HG03520 (cell line): ENCODE measurements at regions not wholly inside any gene's neighbourhood (a gene's known extent, or its start where the extent isn't known, plus 50 kb on each side); places are given as distances from the start of the nearest gene placed in this dataset.

Experiments used
- ATAC-seq: cut with Tn5 transposase; IDR thresholded peaks from one replicate; pipeline ENCODE4 v1.9.1; 2021; ENCODE audit warnings: mild to moderate bottlenecking, moderate library complexity; ENCODE audit not compliant: unreplicated experiment

DNA sequence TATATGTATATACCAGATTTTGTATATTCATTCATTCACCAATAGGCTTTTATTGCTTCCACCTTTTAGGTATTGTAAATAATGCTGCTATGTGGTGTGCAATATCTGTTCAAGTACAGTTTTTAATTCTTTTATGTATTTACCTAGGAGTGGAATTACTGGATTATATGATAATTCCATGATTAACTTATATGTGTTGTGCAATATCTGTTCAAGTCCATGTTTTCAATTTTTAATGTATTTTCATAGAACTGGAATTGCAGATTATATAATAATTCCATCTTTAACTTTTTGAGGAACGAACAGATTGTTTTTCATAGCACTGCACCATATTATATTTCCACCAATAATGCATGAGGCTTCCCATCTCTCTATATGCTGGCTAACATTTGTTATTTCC, 50.6 kb upstream of the L3MBTL4 start:
- no peak for ATAC-seq

DNA sequence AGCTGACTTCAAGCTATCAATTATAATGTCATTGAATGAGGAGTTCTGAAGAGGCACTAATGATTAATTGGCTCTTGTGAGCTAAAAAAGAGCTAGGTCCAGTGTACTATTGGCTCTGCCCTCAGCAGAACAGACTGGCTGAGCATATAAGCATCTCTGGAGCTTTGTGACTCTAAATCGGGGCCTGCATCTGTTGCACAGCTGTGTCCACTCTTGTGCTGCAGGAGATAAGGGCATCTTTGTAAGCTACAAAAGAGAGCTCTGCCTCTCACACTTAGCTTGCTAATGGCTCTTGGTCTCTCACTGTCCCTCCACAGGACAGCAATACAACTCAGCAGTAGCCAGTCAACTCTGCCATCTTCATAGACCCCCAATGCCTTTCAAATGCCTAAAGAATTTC, 61.5 kb upstream of the L3MBTL4 start:
- no peak for ATAC-seq

DNA sequence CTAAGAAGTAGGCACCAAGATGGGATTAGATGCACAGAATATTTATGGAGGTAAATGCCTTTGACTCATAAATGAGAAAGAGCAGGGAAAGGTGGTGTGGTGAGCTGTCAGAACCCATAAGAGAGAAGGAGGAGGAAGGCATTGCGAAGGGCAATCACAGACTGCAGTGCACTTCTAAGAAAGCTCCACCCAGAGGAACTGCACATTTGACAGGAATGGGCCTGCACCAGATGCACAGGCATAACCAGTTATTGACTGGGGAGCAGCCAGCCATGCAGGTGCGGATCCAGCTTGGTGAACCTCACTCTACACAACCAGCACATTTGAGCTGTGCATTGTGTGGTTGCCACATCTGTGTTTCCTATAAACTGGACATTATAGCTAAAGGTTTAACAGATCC, 62.2 kb upstream of the L3MBTL4 start:
- no peak for ATAC-seq

DNA sequence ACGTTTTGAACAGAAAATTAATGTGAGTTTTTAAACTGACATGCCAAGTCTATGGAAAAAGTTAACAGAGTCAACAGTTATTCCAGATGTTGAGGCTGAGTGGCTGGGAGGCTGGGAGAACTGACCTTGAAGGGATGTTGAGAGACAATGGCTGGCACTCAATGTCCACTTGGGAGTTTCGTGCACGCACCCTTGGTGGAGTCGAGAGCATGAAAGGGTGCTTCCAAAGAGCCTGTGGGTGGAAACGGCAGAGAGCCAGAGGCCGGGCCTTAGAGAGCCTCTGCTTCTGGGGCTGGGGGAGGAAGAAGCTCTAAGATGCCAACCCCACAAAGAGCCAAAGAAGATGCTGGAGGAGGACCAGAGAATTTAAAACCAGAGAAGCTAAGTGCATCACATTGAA, 63.4 kb upstream of the L3MBTL4 start:
- ATAC-seq = no peak

DNA sequence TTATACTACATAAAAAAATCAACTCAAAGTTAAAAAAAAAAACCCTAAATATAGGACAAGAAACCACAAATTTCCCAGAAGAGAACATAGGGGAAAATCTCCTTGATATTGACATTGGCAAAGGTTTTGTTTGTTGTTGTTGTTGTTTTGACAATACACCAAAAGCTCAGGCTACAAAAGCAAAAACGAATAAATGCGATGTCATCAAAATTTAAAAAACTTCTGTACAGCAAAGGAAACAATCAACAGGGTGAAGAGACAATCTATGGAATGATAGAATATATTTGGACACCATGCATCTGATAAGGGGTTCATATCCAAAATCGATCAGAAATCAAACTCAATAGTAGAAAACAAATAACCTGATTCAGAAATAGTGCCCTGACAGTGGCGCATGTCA, 65.0 kb upstream of the L3MBTL4 start:
- no peak for ATAC-seq

DNA sequence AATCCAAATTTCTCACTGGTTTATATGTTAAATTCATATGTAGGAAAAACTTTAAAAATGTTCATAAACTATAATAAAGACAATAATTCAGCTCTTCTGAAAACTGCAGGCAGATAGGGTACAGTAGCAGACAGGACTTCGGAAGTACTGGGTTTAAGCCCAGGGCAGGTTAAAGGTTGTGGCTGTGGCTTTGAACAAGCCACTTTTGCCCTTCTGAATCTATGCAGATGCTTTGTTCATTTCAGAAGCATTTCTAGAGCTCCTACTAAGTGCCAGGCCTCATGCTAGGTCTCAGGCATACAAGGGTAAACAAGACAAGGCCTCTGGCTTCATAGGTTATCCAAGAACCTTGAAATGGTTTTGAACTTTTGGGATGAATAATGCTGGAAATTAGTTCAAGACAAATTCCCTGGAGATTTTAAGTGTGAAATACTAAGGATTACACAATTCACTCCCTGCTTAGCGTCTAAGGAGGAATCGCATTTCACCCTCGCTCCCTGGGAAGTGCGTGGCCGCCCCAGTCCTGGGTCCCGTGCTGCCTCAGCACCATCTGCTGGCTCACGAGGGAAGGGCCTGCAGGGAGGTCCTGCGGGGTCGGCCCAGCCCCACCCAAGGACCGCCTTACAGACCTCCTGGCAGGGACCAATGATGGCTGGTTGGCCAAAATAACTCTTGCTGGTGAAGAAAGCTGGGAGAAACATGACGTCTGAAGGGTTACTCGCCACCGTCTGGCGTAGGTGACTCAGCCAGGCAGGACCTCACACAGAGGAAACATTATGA, 67.7 kb upstream of the L3MBTL4 start:
- peak; percentile 61 for ATAC-seq

DNA sequence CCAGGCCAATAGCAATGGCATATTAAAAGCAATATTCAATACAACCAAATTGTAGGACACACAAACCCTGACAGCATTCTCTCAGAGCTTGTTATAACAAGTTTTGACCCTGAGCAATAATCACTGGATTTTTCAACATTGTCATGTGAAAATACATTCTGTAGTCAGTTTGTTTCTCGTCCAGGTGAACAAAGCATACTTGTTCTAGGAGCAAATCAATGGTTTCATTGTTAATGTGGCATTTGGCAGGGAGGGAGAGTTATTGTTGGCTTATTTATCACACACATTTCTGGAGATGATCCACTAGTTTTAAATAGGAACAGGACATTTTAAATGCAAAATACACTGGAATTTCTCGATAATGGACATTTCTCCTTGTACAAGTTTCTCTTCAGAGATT, 69.9 kb upstream of the L3MBTL4 start:
- no peak for ATAC-seq

DNA sequence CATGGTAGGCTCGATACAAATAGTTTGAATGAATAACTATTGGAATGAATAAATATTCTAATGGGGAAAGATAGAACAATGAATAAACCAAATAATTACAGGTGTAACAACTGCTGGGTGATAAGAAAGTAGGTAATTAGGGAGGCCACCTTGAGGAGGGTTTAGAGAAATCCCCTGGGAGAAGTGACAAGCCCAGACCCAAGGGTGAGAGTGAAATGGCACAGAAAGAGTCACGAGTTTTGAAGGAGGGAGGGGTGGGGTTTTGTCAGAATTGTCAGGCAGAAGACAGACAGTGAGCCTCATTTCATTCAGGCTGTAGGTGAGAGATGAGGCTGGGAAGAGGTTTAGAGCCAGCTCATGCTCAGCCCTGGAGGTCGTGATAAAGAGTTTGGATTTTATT, 71.6 kb upstream of the L3MBTL4 start:
- ATAC-seq = no peak

DNA sequence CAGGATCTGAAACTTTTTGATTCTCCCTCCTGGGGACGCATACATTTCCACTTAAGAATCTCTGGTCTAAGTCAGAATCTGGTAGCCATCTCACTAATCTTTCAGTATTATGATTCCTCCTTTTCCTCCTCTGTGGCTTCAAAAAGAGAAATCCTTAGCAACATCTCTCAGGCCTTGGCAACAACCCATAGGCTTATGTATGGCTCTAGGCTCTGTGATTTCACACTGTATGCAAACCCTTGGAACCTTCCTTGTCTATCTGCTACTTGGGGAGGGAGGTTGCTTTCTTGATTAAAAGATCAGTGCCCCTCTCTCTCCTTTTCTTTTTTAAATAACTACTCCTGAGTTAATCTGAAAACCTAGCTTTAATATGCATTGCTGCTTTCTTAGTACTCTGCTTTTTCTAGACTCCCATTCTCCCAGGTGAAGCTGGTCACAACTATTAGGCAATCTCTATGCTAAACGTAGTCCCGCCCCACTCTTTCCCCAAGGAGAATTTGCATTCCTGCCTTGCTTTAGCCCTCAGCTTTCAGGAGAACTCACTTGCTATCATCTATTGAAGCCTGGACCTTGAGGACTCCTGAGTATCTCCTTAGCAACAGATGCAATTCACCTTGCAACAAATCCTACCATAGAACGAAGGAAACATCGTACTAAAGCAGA, 72.2 kb upstream of the L3MBTL4 start:
- no peak for ATAC-seq

DNA sequence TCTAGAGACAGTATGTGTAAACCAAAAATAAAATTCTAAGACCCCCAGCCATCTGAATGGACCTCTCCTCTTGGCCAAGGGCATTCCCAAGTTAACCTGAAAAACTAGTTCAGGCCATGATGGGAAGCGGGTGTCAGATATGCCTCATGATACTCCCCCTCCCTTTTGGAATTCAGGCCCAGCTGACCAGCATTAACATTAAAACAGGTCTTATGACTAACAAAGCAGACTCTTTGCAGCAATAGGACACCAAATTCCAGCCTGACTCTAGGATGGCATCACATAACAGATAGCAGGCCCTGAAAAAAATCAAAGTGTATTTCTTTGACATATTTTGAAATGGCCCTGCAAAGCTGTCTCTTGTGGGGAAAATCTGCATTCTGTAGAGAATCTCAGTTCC, 73.3 kb upstream of the L3MBTL4 start:
- no peak for ATAC-seq

DNA sequence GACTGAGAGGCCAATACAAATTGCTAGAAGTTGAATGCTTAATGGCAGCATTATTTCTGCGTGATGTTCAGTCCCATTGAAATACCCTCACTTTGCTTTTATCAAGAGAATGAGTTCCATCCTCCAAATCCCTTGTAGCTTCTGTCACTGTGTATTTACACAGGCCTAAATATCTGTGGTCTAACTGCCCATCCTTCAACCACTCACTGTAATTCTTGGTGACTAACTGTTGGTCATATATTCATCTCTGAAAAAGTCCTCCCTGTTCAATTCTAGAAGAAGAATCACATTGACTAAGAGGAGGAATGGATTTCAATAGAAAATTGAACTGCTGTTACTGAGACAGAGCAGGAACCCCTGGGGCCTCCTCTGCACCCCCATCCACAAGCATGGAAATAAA, 74.2 kb upstream of the L3MBTL4 start:
- no peak for ATAC-seq

DNA sequence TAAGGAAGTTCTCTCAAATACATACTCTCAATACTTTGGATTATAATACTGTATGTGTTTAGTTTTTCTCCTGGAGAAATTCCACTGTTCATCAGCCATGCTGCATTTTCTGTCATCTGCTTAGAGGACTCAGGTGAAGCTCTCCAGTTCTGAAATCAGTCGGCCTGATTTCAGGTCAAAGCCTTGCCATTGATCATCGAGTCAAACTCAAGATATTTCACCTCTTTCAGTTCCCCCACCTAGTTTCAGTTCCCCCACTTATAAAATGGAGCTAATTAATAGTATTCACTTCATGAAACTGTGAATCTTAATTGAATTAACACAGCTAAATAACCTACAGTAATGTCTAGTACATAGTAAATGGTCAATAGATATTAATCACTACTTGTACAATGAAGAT, 75.3 kb upstream of the L3MBTL4 start:
- ATAC-seq = no peak

DNA sequence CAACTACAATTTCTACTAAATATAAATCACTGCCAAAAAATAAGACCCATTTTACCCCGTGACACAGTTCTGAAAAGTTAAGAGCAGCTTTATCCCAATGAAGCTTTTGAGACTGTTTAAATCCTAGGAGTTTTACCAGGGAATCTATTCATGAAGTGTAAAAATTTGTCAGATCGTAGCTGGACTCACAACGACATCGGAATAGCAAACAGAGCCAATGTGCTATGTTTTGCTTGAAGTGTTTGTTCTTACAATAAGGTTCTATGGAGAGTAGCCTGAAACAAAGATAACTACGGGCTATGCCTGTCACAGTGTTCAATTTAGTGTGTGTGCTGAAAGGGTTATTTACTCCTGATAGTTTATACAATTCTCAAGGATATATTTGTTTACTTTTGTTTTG, 78.5 kb upstream of the L3MBTL4 start:
- no peak for ATAC-seq

DNA sequence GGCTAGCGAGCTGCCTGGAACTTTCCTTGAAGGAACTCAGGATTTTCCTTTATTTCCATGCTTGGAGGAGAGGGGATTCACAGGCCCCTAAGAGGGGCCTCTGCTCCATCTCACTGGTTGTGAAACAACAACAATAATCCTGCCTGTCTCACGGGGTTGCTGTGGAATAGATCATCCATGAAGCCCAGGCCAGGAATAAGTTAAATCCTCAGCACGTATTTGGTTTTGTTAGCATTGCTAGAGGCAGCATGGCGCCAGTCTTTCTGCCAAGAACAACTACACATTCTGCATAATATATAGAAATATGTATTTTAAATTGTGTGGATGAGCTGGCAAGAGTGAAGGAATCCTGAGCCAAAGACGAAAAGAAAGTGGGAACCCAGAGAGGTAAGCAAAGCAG, 80.8 kb upstream of the L3MBTL4 start:
- ATAC-seq = no peak

DNA sequence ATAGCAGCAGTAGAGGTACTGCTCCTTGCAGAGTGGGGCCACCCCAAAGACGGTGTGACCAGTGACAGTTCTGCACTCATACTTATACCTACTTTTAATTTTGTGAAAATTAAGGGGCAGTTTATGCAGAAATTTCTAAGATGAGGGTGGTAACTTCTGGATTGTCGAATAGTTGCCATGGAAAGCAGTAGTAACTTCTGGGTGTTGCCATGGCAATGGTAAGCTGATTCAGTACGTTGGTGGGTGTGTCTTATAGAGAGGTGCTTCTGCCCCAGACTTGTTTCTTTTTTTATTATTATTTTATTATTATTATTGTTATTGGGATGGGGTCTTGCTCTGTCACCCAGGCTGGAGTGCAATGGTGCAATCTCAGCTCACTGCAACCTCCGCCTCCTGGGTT, 82.8 kb upstream of the L3MBTL4 start:
- ATAC-seq = no peak

DNA sequence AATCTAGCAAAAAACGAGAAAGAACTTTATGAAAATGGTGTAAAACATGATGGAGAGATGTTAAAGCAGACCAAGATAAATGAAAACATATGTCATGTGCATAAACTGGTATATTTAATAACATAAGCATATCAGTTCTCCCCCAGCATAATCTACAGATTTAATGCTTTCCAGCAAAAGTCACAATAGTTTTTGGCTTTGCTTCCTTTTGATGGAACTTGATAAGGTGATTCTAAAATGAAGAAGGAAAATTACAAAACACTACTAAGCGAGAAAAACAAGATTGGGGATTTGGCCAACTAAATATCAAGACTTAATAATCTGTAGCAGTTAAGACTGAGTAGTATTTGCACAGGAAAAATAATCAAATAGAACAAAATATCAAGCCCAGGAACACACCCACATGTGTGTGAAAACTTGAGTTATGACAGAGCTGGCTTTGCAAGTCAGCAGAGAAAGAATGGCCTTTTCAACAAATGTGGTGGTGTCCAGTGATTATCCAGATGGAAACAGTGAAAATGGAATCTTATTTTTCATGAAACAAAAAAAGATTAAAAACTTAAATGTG, 83.7 kb upstream of the L3MBTL4 start:
- ATAC-seq = no peak

DNA sequence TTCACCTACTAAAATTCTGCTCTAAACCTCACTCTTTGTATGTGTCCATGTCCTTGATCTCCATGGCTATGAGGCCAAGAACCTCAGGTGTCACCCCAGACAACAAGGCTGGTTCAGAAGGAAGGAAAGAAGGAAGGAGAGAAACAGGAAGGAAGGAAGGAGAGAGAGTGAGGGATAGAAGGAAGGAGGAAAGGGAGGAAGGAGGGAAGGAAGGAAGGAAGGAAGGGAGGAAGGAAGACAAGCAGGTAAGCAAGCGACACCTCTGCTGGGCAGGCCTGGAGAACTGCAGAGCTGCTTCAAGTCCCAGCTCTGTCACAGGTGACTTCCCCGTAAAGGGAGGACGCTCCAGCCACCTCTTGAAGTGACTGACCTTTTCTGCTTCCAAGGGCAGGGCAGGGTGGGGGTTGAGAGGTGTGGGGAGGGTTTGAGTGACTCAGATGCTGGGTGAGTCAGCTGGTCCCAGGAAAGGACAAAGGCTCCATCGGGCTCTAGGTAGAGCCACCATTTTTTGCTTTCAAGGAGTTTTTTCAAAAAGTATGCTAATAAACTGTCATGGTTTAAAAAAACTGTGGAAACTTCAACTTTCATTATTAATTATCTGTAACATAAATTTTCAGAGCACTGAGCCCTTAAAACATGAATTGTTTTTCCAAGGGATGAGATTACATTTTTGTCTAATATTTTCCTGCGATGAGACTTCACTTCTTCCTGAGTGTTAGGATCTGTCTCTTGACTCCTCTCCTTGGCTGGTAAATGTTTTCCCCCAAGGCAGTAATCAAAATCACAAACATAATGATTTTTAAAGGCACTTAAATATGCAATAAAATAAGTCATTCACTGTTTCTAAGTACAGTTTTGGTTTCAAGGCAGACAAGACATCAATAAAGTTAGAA, 90.1 kb upstream of the L3MBTL4 start:
- ATAC-seq = no peak

DNA sequence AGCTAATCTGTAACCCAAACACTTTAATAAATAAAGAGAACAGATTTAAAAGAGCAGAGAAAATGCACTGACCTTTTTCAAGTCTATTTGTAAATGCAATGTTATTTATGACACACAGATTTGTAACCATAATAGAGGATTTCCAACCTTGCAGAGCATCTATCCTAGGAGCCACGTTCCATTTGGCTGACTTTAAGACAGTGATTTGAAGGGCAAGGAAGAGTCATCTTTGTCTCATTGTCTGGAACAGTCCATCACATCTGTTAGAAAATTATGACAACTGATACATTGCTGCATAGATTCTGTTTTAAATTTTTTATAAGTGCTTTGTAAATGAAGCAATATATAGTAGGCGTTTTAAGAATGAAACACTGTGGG, 90.8 kb upstream of the L3MBTL4 start:
- ATAC-seq = no peak

DNA sequence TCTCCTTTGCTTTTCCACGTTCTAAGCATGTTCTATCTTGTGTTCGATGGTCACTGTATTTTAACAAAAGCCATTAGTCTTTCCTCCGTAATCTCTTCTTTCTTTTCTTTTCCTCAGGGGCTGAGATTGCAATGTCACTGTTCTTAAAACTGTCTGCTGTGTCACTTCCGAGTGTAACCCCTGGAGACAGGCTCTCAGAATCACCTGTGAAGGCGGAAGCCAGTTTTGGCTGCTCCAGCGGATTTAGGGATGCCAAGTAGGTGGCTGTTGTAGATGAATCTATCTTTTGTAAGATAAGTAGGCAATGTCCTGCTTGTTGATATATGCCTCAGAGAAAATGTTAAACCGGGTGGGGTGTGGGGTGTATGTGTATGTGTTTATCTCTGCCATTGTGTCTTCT, 94.7 kb upstream of the L3MBTL4 start:
- no peak for ATAC-seq

DNA sequence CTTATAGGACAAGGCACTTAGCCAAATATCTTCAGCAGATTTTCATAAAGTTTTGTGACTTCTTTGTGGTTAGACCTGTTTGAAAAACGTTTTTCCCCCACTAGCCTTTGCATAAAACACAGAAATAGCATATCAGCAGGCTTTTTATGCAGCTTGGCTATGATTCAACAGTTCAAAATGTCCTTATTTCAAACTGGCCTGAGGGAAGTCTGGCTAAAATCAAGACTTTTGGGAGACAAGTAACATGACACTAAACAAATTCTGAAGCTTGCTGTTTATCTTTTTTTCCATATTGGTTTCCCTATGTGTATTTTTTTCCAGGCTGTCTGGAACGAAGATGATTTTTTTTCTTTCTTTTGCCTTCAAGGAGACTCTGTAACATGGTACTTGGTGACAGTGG, 95.1 kb upstream of the L3MBTL4 start:
- ATAC-seq = no peak

DNA sequence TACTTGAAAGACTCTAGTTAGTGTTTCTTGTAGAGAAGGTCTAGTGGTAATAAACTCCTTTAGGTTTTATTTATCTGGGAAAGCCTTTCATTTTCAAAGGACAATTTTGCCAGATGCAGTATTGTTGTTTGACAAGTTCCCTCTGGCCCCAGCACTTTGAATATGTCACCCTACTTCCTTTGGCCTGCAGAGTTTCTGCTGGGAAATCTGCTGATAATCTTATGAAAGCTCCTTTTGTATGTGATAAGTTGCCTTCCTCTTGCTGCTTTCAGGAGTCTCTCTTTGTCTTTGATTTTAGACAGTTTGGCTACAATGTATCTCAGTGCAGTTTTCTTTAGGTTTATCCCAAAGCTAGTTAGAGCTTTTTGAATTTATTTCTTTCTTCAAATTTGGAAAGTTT, 106.2 kb upstream of the L3MBTL4 start:
- no peak for ATAC-seq
